Thoracic aorta (tissue), 2 donors: ENCODE measurements at regions not wholly inside any gene's neighbourhood (a gene's known extent, or its start where the extent isn't known, plus 50 kb on each side); places are given as distances from the start of the nearest gene placed in this dataset.
"Not testable (repeated sequence)": the region's sequence is repeated elsewhere in the genome, so short reads cannot be mapped to it uniquely, and the experiment has no call there.

Source experiments
- ATAC-seq: fragments of 150-250 bp; one replicate; pipeline ENCODE4 v1.8.0; 2017; ENCODE audit warnings: low read depth; ENCODE audit not compliant: insufficient number of reproducible peaks, low FRiP score
- DNase-seq: peaks from one replicate; pipeline ENCODE4 v3.0.0-alpha.2; 2020; ENCODE audit warnings: low spot score
- H3K27ac ChIP-seq, 2 donors: fragments of 200-600 bp; sonication (generic); 1 replicate in 1 of 2; 2 replicates in 1 of 2; pipeline ENCODE4 v1.5.1; 2016; ENCODE audit warnings: mild to moderate bottlenecking in 2 of 2, moderate library complexity in 2 of 2
- H3K27me3 ChIP-seq: fragments of 200-600 bp; sonication (generic); replicated peaks from 2 replicates; pipeline ENCODE4 v1.6.0; 2016; ENCODE audit warnings: mild to moderate bottlenecking; ENCODE audit not compliant: insufficient read depth
- H3K36me3 ChIP-seq: fragments of 200-600 bp; sonication (generic); one replicate; pipeline ENCODE4 v1.5.1; 2016
- H3K4me1 ChIP-seq, 2 donors: fragments of 200-600 bp; sonication (generic); 1 replicate in 1 of 2; 2 replicates in 1 of 2; pipeline versions ENCODE4 v1.5.1 to v1.6.0; 2016; ENCODE audit warnings: low read depth in 2 of 2, mild to moderate bottlenecking in 1 of 2; ENCODE audit not compliant: control insufficient read depth in 1 of 2
- H3K4me3 ChIP-seq: fragments of 200-600 bp; sonication (generic); 2 replicates; pipeline ENCODE4 v1.5.1; 2016; ENCODE audit warnings: mild to moderate bottlenecking
- H3K9me3 ChIP-seq: fragments of 200-600 bp; sonication (generic); 2 replicates; pipeline ENCODE4 v1.5.1; 2016
- CTCF ChIP-seq: fragments of 200-600 bp; sonication (generic); IDR thresholded peaks from one replicate; pipeline ENCODE4 v1.5.1; 2019; ENCODE audit warnings: antibody characterized with exemption

GRCh38 chr6:163751032-163751525, 336.6 kb downstream of the QKI start:
- no peak for TF ChIP-seq CTCF
- H3K4me1 ChIP-seq = peaks cover 0 to 1% of the 10 kb centered on the region in 2 donors
- DNase-seq = no peak
- no peak overlapping the region for H3K27ac ChIP-seq
- no peak overlapping the region for H3K4me3 ChIP-seq
- H3K27me3 ChIP-seq = no peaks in the 10 kb centered on the region
- no peaks in the 10 kb centered on the region for H3K9me3 ChIP-seq
- ATAC-seq = no peak
- H3K36me3 ChIP-seq = no peaks in the 10 kb centered on the region

- DNase-seq (no peak), ATAC-seq (no peak)
These were observed 336.0 kb downstream of the QKI start for GRCh38 chr6:163750431-163751031.

GRCh38 chr6:163748886-163749285, 334.4 kb downstream of the QKI start:
- Histone ChIP-seq H3K27me3 (no peaks in the 10 kb centered on the region), H3K4me1 (peaks cover 0 to 9% of the 10 kb centered on the region in 2 donors), H3K27ac (no peak overlapping the region), H3K9me3 (no peaks in the 10 kb centered on the region), H3K4me3 (no peak overlapping the region), H3K36me3 (no peaks in the 10 kb centered on the region)
- ATAC-seq (no peak), DNase-seq (no peak)
- TF ChIP-seq CTCF = no peak

More at GRCh38 chr6:163750431-163751031, 336.0 kb downstream of the QKI start:
- no peak overlapping the region for H3K27ac ChIP-seq
- H3K36me3 ChIP-seq = no peaks in the 10 kb centered on the region
- H3K9me3 ChIP-seq = no peaks in the 10 kb centered on the region
- H3K4me1 ChIP-seq = peaks cover 0 to 7% of the 10 kb centered on the region in 2 donors
- H3K4me3 ChIP-seq = no peak overlapping the region
- no peak for TF ChIP-seq CTCF
- no peaks in the 10 kb centered on the region for H3K27me3 ChIP-seq

- no peaks in the 10 kb centered on the region for H3K27me3 ChIP-seq
- DNase-seq (no peak), ATAC-seq (no peak)
- H3K27ac ChIP-seq = no peak overlapping the region
- no peaks in the 10 kb centered on the region for H3K36me3 ChIP-seq
- H3K4me3 ChIP-seq = no peak overlapping the region
- H3K4me1 ChIP-seq = peaks cover 0 to 9% of the 10 kb centered on the region in 2 donors
- no peak for TF ChIP-seq CTCF
- H3K9me3 ChIP-seq = no peaks in the 10 kb centered on the region
These were observed 333.5 kb downstream of the QKI start for GRCh38 chr6:163748036-163748435.

GRCh38 chr6:163747058-163747457, 332.5 kb downstream of the QKI start:
- H3K9me3 ChIP-seq, H3K4me3 ChIP-seq, DNase-seq, ATAC-seq, H3K27ac ChIP-seq, H3K36me3 ChIP-seq, H3K27me3 ChIP-seq, H3K4me1 ChIP-seq: not testable (repeated sequence)
